ENCODE measurements at regions not wholly inside any gene's neighbourhood (a gene's known extent, or its start where the extent isn't known, plus 50 kb on each side); places are given as distances from the start of the nearest gene placed in this dataset.

GRCh38 chr3:40968666-40969065 lies 230.6 kb upstream of the CTNNB1 start:
- TF ChIP-seq ZZZ3 (IDR thresholded peaks at IDR 0.05) (no peak), CTCF (IDR thresholded peaks at IDR 0.05 in 2 of 3, conservative IDR thresholded peaks at IDR 0.05 in 1 of 3; ENCODE audit: insufficient read depth in 2 of 3, low read depth in 1 of 3, low read length in 3 of 3) (no peak), FOSL1 (tag; conservative IDR thresholded peaks at IDR 0.05) (no peak), HDGF (IDR thresholded peaks at IDR 0.05) (no peak), CEBPB (tag; IDR thresholded peaks at IDR 0.05) (no peak)
